ENCODE measurements at regions not wholly inside any gene's neighbourhood (a gene's known extent, or its start where the extent isn't known, plus 50 kb on each side); places are given as distances from the start of the nearest gene placed in this dataset.

DNA sequence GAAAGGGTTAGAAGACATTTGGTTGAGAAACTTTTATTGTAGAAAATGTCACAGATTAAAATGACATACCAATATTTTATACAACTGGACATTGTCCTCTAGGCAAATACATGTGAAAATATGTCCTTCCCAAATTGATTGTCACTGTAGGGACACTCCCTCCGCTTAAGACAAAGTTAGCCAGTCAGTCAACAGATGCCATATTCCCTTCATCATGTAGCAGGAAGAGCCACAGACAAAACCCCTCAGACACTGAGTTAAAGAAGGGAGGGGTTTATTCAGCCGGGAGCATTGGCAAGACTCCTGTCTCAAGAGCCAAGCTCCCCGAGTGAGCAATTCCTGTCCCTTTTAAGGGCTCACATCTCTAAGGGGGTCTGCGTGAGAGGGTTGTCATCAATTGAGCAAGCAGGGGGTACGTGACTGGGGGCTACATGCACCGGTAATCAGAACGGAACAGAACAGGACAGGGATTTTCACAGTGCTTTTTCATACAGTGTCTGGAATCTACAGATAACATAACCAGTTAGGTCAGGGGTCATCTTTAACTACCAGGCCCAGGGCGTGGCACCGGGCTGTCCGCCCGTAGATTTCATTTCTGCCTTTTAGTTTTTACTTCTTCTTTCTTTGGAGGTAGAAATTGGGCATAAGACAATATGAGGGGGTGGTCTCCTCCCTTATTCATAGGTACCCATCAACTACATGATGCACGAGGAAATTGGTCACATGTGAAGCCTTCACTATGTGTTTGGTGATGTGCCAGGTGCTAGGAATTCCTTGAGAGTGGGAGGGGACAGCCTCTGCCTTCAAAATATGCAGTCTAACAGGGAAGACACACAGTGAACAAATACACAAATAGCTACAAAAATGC, 155.7 kb upstream of the CDYL start:
- no peak for DNase-seq (ENCODE audit: low read depth, low spot score)

DNA sequence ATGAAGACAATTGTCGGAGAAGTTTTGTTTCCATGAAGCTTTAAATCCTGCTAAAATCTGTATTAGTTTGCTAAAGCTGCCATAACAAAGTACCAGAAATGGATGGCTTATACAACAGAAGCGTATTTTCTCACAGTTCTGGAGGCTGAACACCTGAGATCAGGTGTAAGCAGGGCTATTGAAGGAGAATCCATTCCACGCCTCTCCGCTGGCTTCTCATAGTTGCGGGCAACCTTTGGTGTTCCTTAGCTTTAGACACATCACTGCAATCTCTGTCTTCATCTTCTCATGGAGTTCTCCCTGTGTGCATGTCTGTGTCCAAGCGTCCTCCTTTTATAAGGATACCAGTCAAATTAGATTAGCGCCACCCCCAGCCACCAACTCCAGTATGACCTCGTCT, 159.9 kb upstream of the CDYL start:
- no peak for DNase-seq (ENCODE audit: low read depth, low spot score)

DNA sequence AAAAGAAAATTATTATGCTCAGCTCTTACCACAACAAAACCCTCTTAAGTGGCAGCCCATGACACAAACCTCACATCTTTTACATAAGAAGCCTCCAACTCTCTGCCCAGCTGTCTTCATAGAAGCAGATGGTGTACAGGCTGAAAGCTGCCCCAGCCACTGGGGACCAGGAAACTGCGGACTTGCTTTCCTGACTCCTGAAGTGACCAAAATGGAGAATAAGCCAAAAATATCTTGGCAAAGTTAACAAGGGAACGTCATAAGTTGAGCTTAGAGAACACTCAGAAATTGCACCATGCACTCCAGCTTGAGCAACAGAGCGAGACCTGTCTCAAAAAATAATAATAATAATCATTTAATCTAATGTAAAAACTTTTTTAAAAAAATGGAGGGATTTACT, 160.3 kb upstream of the CDYL start:
- no peak for DNase-seq (ENCODE audit: low read depth, low spot score)

DNA sequence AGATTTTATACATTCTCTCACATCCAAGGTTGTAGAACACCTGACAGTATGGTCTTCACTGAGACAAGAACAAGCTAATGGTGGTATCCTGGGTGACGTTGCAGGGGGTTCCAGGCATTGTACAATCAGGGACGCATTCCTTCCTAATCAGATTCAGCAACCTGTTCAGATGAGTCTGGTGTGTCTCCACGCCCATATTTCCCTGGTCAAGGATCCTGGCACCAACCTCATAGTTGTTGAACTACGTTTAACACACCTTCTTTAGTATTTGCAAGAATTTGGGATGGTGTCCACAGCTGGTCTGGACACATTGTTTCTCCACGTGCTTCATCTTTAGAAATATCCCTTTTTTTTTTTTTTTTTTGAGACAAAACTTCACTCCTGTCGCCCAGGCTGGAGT, 161.0 kb upstream of the CDYL start:
- no peak for DNase-seq (ENCODE audit: low read depth, low spot score)

GRCh38 chr6:4614637-4615036, 161.6 kb upstream of the CDYL start:
- no peak for DNase-seq (ENCODE audit: low read depth, low spot score)

DNA sequence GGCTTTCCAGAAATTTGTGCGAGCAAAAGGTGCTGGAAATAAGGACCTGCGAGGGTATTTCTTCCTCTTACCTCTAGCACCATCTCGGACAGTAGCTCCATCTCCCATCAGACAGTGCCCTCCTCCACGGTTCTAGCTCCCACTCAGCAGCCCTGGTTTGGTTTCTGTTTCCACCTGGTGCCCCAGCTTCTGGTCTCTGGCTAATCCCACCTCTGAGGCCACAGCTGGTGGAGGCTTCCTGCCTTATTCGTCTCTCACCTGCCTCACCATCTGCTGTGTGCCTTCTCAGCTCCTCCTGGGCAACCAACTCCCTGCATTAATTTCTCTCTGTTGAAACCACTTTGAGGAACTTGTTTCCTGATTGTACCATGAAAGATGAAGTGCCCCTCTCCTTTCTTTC, 162.4 kb upstream of the CDYL start:
- no peak for DNase-seq (ENCODE audit: low read depth, low spot score)

- no peak for DNase-seq (ENCODE audit: low read depth, low spot score)
Measured at GRCh38 chr6:4613381-4613780, 162.8 kb upstream of the CDYL start.

- no peak for DNase-seq (ENCODE audit: low read depth, low spot score)
Measured at GRCh38 chr6:4612636-4613171, 163.5 kb upstream of the CDYL start.

GRCh38 chr6:4611429-4612129, 164.6 kb upstream of the CDYL start:
- DNase-seq (ENCODE audit: low read depth, low spot score) = no peak

GRCh38 chr6:4610256-4610655, 165.9 kb upstream of the CDYL start:
- no peak for DNase-seq (ENCODE audit: low read depth, low spot score)

- no peak for DNase-seq (ENCODE audit: low read depth, low spot score)
Measured at GRCh38 chr6:4608361-4609115, 167.7 kb upstream of the CDYL start.

GRCh38 chr6:4607793-4608192, 168.4 kb upstream of the CDYL start:
- no peak for DNase-seq (ENCODE audit: low read depth, low spot score)

- DNase-seq (ENCODE audit: low read depth, low spot score) = no peak
Measured at GRCh38 chr6:4606821-4607704, 169.1 kb upstream of the CDYL start.

- DNase-seq (ENCODE audit: low read depth, low spot score) = no peak
Measured at GRCh38 chr6:4606016-4606415, 170.2 kb upstream of the CDYL start.

- DNase-seq (ENCODE audit: low read depth, low spot score) = no peak
Measured at GRCh38 chr6:4603856-4604369, 172.3 kb upstream of the CDYL start.

DNA sequence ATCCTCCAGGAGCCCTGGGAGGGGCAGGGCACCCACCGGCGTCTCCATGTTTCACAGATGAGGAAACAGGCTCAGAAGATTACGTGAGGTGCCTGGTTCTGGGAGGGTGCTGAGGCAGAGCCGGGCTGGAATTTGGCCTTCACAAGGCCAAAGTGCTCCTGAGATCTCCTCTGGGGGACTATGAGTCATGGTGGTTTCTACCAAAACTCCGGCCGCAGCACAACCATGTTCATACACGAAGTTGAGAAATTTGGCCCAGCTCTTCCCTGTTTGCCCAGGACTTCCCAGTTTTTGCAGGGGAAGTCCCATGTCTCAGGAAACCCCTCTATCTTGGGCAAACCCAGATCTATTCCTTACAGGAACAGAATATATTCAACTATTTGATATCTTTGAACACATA, 172.9 kb upstream of the CDYL start:
- DNase-seq (ENCODE audit: low read depth, low spot score) = no peak

DNA sequence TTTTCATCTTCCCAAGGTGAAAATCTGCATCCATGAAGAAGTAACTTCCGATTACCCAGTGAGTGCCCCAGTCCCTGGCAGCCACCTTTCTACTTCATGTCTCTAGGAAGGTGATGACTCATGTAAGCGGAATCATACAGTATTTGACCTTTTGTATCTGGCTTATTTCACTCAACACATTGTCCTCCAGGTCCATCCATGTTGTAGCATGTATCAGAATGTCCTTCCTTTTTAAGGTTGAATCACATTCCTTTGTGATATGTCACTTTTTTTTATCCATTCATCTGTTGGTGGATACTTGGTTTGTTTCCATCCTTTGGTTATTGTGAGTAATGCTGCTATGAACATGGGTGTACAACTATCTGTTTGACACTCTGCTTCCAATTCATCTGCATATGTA, 176.3 kb upstream of the CDYL start:
- no peak for DNase-seq (ENCODE audit: low read depth, low spot score)

DNA sequence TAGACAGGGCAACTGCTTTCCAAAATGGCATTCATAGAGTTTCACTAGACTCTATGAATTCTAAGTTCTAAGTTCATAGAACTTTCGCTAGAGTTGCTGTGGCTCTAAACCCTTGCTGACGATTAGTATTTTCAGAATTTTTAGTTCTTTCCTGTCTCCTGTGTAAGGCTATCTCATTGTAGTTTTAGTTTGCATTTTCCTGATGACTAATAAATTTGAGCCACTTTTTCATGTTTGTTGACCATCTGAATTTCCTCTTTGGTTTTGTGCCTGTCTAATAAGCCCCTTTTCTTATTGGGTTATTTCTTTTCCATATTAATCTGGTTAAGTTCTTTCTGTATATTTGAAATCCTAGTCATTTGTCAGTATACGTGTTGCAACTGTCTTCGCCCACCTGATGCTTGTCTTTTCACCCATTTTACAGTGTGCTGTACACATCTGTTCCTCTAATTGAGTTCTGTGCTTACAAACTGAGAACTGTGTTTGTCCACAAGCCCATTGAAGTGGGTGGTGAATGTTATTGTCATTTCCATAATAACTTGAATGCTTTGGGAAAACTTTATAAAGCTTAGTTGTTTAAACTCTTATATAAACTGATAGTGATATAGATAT, 177.7 kb upstream of the CDYL start:
- DNase-seq (ENCODE audit: low read depth, low spot score) = no peak

DNA sequence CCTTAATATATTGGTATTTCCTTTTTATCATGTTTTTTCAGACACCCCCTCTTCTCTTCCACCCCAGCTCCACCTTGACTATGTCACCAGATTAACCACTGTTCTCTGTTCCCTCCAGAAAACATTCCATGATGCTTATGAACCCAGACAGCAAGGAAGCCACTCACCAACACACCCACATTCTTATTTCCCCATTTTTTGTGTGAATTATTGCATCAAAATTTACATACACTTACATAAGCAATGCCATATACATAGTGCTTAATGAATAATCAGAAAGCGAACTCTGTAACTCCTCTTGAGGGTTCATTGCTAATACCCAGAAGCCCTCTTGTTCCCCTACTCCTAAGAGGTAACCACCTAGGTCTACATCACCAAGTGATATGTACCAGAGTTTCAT, 182.3 kb upstream of the CDYL start:
- DNase-seq (ENCODE audit: low read depth, low spot score) = no peak

DNA sequence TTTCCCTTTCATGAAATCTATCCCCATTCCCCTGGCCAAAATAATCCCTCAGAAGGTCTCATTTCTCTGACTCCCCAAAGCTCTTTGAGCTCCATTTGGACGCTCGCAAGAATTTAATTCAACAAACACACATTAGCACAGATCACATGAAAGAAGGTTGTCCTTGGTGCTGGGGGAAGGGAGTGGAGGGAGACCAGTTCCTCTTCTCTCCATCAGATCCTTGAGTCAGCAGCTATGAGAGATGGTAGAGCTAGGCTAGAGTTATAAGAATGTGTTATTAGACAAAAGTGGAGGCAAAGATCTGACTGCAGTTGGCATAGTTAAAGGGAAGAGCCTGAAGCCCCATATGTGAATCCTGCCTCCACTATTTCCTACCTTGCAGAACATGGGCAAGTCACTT, 184.2 kb upstream of the CDYL start:
- DNase-seq (ENCODE audit: low read depth, low spot score) = no peak

DNA sequence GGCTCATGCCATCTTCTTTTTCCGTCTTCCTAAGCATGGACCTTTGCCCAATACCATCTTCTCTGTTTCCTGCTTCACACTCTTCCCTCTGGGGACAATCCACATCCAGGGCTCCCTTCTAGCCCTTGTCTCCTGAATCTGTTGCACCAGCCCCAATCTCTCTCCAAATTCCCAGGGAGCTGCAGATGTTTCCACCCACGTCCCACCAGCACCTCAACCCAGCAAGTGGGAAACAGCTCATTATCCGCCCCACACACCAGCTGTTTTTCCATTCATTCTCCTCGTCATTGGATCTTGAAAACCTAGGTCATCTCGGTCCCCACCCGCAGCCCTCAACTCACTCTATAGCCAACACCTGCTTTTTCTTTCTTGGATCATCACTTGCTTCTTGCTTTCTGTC, 185.0 kb upstream of the CDYL start:
- no peak for DNase-seq (ENCODE audit: low read depth, low spot score)
